ENCODE measurements at regions not wholly inside any gene's neighbourhood (a gene's known extent, or its start where the extent isn't known, plus 50 kb on each side); places are given as distances from the start of the nearest gene placed in this dataset.

DNA sequence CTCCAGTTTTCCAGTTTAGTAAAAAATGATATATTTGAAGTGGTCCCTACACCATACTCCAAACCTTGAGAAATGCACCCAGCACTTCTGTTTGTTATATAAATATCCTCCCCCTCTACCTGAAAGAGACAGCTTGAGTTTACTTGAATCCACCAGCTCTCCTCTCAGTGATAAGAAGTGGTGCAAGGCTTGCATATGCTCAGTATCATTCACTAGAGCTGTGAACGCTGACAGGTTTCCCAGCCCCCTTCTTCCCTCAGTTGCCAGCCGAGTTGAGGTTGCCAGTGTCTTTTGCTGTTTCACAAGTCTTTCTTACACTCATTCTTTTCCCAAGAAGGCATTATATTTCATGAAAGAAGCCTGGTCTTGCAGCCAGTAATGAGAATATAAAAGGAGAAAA lies 880.0 kb downstream of the LRRTM4 start:
- Histone ChIP-seq H3K9me3 (replicated peaks in 1 of 2; ENCODE audit: control insufficient read depth in 2 of 2, insufficient read depth in 1 of 2, low read depth in 1 of 2, low read length in 2 of 2) (no peaks in the 10 kb centered on the region), H2BK120ac (ENCODE audit: low read depth, low read length) (no peak overlapping the region), H4K91ac (ENCODE audit: low read depth, low read length, poor library complexity) (no peak overlapping the region), H3K14ac (ENCODE audit: low read length) (no peak overlapping the region), H2BK15ac (ENCODE audit: low read length) (no peak overlapping the region), H3K4me1 (ENCODE audit: control insufficient read depth in 2 of 2, insufficient read depth in 1 of 2, low read depth in 1 of 2, low read length in 2 of 2) (no peaks in the 10 kb centered on the region), H3K27me3 (ENCODE audit: control insufficient read depth in 3 of 3, insufficient read depth in 3 of 3, low read depth in 1 of 3, low read length in 3 of 3) (no peaks in the 10 kb centered on the region), H2AK5ac (ENCODE audit: low read depth, low read length) (no peak overlapping the region), H3K18ac (ENCODE audit: low read length) (no peak overlapping the region), H2BK12ac (ENCODE audit: low read length) (no peak overlapping the region), H2AFZ (ENCODE audit: low read length) (no peak overlapping the region), H2BK5ac (ENCODE audit: low read length) (no peak overlapping the region), H3K79me1 (ENCODE audit: low read depth, low read length) (no peaks in the 10 kb centered on the region), H3K23ac (ENCODE audit: low read depth, low read length, poor library complexity) (no peak overlapping the region), H4K8ac (ENCODE audit: low read depth, low read length) (no peak overlapping the region), H3K4me2 (ENCODE audit: insufficient read depth, low read length, poor library complexity, severe bottlenecking) (no peak overlapping the region), H3K36me3 (replicated peaks in 1 of 2; ENCODE audit: control insufficient read depth in 2 of 2, insufficient read depth in 2 of 2, low read length in 2 of 2) (no peaks in the 10 kb centered on the region), H3K27ac (replicated peaks; ENCODE audit: low read length) (no peak overlapping the region), H3K9ac (ENCODE audit: low read depth, low read length, poor library complexity) (no peak overlapping the region), H3K4me3 (ENCODE audit: low read length in 2 of 2) (no peak overlapping the region), H3K4ac (ENCODE audit: low read length) (no peak overlapping the region)
- no CpG with 5 or more reads among the region's 2 CpGs for whole genome bisulfite sequencing, 2 donors (ENCODE audit: extremely low coverage in 2 of 2, insufficient read length in 2 of 2, insufficient replicate concordance in 1 of 2)
- DNase-seq (ENCODE audit: low spot score), result peak; percentile 1

DNA sequence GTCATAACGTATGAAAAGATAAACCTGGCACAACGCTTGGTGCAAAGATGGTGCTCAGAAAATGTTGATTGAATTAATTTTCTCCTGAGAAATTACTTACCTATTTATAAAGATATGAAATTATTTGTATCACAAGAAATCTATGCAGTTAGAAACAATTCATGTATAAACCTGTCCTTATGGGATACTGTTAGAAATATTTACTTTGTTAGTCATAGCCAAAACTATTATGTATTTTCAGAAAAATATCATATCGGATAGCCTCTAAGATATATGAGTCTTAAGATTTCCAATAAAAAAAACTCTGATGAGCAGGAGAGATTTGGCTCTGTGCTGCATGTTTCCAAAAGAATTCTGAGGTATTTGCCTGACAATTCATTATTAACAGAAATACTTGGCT lies 880.7 kb downstream of the LRRTM4 start:
- Histone ChIP-seq H3K4me3 (ENCODE audit: low read length in 2 of 2) (no peak overlapping the region), H2BK5ac (ENCODE audit: low read length) (no peak overlapping the region), H3K4me2 (ENCODE audit: insufficient read depth, low read length, poor library complexity, severe bottlenecking) (no peak overlapping the region), H3K14ac (ENCODE audit: low read length) (no peak overlapping the region), H3K27ac (replicated peaks; ENCODE audit: low read length) (no peak overlapping the region), H3K79me1 (ENCODE audit: low read depth, low read length) (no peaks in the 10 kb centered on the region), H3K4ac (ENCODE audit: low read length) (no peak overlapping the region), H2BK15ac (ENCODE audit: low read length) (no peak overlapping the region), H3K36me3 (replicated peaks in 1 of 2; ENCODE audit: control insufficient read depth in 2 of 2, insufficient read depth in 2 of 2, low read length in 2 of 2) (no peaks in the 10 kb centered on the region), H3K9ac (ENCODE audit: low read depth, low read length, poor library complexity) (no peak overlapping the region), H3K23ac (ENCODE audit: low read depth, low read length, poor library complexity) (no peak overlapping the region), H4K8ac (ENCODE audit: low read depth, low read length) (no peak overlapping the region), H2AK5ac (ENCODE audit: low read depth, low read length) (no peak overlapping the region), H2BK120ac (ENCODE audit: low read depth, low read length) (no peak overlapping the region), H3K27me3 (ENCODE audit: control insufficient read depth in 3 of 3, insufficient read depth in 3 of 3, low read depth in 1 of 3, low read length in 3 of 3) (no peaks in the 10 kb centered on the region), H3K9me3 (replicated peaks in 1 of 2; ENCODE audit: control insufficient read depth in 2 of 2, insufficient read depth in 1 of 2, low read depth in 1 of 2, low read length in 2 of 2) (no peaks in the 10 kb centered on the region), H3K4me1 (ENCODE audit: control insufficient read depth in 2 of 2, insufficient read depth in 1 of 2, low read depth in 1 of 2, low read length in 2 of 2) (no peaks in the 10 kb centered on the region), H3K18ac (ENCODE audit: low read length) (no peak overlapping the region), H2BK12ac (ENCODE audit: low read length) (no peak overlapping the region), H4K91ac (ENCODE audit: low read depth, low read length, poor library complexity) (no peak overlapping the region), H2AFZ (ENCODE audit: low read length) (no peak overlapping the region)
- no peak for DNase-seq (ENCODE audit: low spot score)
- no CpG with 5 or more reads among the region's 3 CpGs for WGBS, 2 donors (ENCODE audit: extremely low coverage in 2 of 2, insufficient read length in 2 of 2, insufficient replicate concordance in 1 of 2)

DNA sequence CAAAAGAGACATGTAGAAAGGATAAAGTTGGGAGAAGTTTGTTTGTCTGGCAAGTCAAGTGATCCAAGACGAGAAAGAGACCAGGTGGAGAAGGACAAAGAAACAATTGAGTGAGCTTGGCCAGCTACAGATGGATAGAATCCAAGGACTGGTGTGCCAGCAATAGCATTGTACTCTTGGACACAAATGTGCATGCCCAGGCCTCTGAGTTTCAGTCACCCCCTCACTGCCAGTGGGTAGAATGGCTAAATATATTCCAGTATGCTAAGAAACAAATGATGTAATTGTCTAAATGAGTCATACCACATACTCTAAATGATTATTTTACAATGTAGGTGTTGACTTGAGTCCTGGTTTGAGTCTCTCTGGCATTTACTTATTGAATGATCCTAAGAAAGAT lies 881.3 kb downstream of the LRRTM4 start:
- Histone ChIP-seq H4K8ac (ENCODE audit: low read depth, low read length) (no peak overlapping the region), H3K4me3 (ENCODE audit: low read length in 2 of 2) (no peak overlapping the region), H2BK5ac (ENCODE audit: low read length) (no peak overlapping the region), H2AFZ (ENCODE audit: low read length) (no peak overlapping the region), H3K9me3 (replicated peaks in 1 of 2; ENCODE audit: control insufficient read depth in 2 of 2, insufficient read depth in 1 of 2, low read depth in 1 of 2, low read length in 2 of 2) (no peaks in the 10 kb centered on the region), H3K9ac (ENCODE audit: low read depth, low read length, poor library complexity) (no peak overlapping the region), H4K91ac (ENCODE audit: low read depth, low read length, poor library complexity) (no peak overlapping the region), H3K4me2 (ENCODE audit: insufficient read depth, low read length, poor library complexity, severe bottlenecking) (no peak overlapping the region), H3K14ac (ENCODE audit: low read length) (no peak overlapping the region), H3K4me1 (ENCODE audit: control insufficient read depth in 2 of 2, insufficient read depth in 1 of 2, low read depth in 1 of 2, low read length in 2 of 2) (no peaks in the 10 kb centered on the region), H2BK120ac (ENCODE audit: low read depth, low read length) (no peak overlapping the region), H3K36me3 (replicated peaks in 1 of 2; ENCODE audit: control insufficient read depth in 2 of 2, insufficient read depth in 2 of 2, low read length in 2 of 2) (no peaks in the 10 kb centered on the region), H3K27me3 (ENCODE audit: control insufficient read depth in 3 of 3, insufficient read depth in 3 of 3, low read depth in 1 of 3, low read length in 3 of 3) (no peaks in the 10 kb centered on the region), H3K23ac (ENCODE audit: low read depth, low read length, poor library complexity) (no peak overlapping the region), H2BK12ac (ENCODE audit: low read length) (no peak overlapping the region), H2AK5ac (ENCODE audit: low read depth, low read length) (no peak overlapping the region), H3K18ac (ENCODE audit: low read length) (no peak overlapping the region), H3K79me1 (ENCODE audit: low read depth, low read length) (no peaks in the 10 kb centered on the region), H2BK15ac (ENCODE audit: low read length) (no peak overlapping the region), H3K27ac (replicated peaks; ENCODE audit: low read length) (no peak overlapping the region), H3K4ac (ENCODE audit: low read length) (no peak overlapping the region)
- WGBS, 2 donors (ENCODE audit: extremely low coverage in 2 of 2, insufficient read length in 2 of 2, insufficient replicate concordance in 1 of 2), result no CpG with 5 or more reads among the region's 1 CpG
- DNase-seq (ENCODE audit: low spot score), result no peak

DNA sequence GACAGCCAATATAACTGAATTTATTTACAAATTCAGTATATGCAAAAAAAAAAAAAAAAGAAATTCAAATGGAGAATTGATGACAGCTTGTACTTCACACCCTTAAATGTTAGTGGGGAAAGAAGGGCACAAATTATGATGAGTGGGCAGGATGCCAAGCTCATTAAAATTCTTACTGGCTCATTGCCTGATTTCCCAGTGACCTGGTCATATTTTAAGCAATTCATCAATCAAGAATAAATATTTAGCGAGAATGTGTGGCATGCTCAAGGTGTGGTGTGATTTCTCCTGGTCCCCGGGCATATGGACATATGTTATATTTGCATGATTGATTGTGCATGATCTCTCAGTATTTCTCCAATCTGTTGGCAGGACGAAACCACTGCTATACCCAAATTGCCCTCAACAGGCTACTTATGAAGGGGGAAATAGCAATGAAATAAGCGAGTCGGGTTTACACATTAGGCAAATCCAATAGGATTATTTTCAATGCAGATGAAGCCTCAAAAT lies 883.0 kb downstream of the LRRTM4 start:
- no peak for DNase-seq (ENCODE audit: low spot score)
- Histone ChIP-seq H3K36me3 (replicated peaks in 1 of 2; ENCODE audit: control insufficient read depth in 2 of 2, insufficient read depth in 2 of 2, low read length in 2 of 2) (no peaks in the 10 kb centered on the region), H3K4me3 (ENCODE audit: low read length in 2 of 2) (no peak overlapping the region), H3K4me1 (ENCODE audit: control insufficient read depth in 2 of 2, insufficient read depth in 1 of 2, low read depth in 1 of 2, low read length in 2 of 2) (no peaks in the 10 kb centered on the region), H3K14ac (ENCODE audit: low read length) (no peak overlapping the region), H3K9ac (ENCODE audit: low read depth, low read length, poor library complexity) (no peak overlapping the region), H3K23ac (ENCODE audit: low read depth, low read length, poor library complexity) (no peak overlapping the region), H2AFZ (ENCODE audit: low read length) (no peak overlapping the region), H2BK120ac (ENCODE audit: low read depth, low read length) (no peak overlapping the region), H4K8ac (ENCODE audit: low read depth, low read length) (no peak overlapping the region), H2BK12ac (ENCODE audit: low read length) (no peak overlapping the region), H3K4ac (ENCODE audit: low read length) (no peak overlapping the region), H2AK5ac (ENCODE audit: low read depth, low read length) (no peak overlapping the region), H2BK5ac (ENCODE audit: low read length) (no peak overlapping the region), H3K4me2 (ENCODE audit: insufficient read depth, low read length, poor library complexity, severe bottlenecking) (no peak overlapping the region), H3K18ac (ENCODE audit: low read length) (no peak overlapping the region), H2BK15ac (ENCODE audit: low read length) (no peak overlapping the region), H3K27me3 (ENCODE audit: control insufficient read depth in 3 of 3, insufficient read depth in 3 of 3, low read depth in 1 of 3, low read length in 3 of 3) (no peaks in the 10 kb centered on the region), H3K9me3 (replicated peaks in 1 of 2; ENCODE audit: control insufficient read depth in 2 of 2, insufficient read depth in 1 of 2, low read depth in 1 of 2, low read length in 2 of 2) (no peaks in the 10 kb centered on the region), H4K91ac (ENCODE audit: low read depth, low read length, poor library complexity) (no peak overlapping the region), H3K27ac (replicated peaks; ENCODE audit: low read length) (no peak overlapping the region), H3K79me1 (ENCODE audit: low read depth, low read length) (no peaks in the 10 kb centered on the region)
- no CpG with 5 or more reads among the region's 5 CpGs for WGBS, 2 donors (ENCODE audit: extremely low coverage in 2 of 2, insufficient read length in 2 of 2, insufficient replicate concordance in 1 of 2)

Measured in neuronal stem cell (in vitro differentiated cells).